Activated naive CD4-positive, alpha-beta T cell treated with anti-CD3 and anti-CD28 coated beads, Interleukin-2, amount 10 ng/mL, durations not matched to agents 7 days and 5 days (primary cell): ENCODE measurements at regions not wholly inside any gene's neighbourhood (a gene's known extent, or its start where the extent isn't known, plus 50 kb on each side); places are given as distances from the start of the nearest gene placed in this dataset.

Source experiments
- CTCF ChIA-PET: fragments of 350-600 bp; sonication (Branson Sonifier 250); formaldehyde crosslinking; loops from one replicate; lab custom pipeline; 2021; ENCODE audit warnings: antibody characterized with exemption; lab: Charles Lee
- DNase-seq: peaks from one replicate; pipeline ENCODE4 v3.0.0-alpha.2; 2020
- H3K27ac Mint-ChIP-seq: one replicate; pipeline ENCODE4 v1.8.0; 2021; ENCODE audit warnings: mild to moderate bottlenecking, moderate library complexity, mixed read lengths
- H3K27me3 Mint-ChIP-seq: one replicate; pipeline ENCODE4 v1.8.0; 2021; ENCODE audit warnings: mild to moderate bottlenecking, mixed read lengths
- H3K36me3 Mint-ChIP-seq: one replicate; pipeline ENCODE4 v1.8.0; 2021; ENCODE audit warnings: mixed read lengths
- H3K4me1 Mint-ChIP-seq: one replicate; pipeline ENCODE4 v1.8.0; 2021; ENCODE audit warnings: mixed read lengths
- H3K4me3 Mint-ChIP-seq: one replicate; pipeline ENCODE4 v1.8.0; 2021; ENCODE audit warnings: mild to moderate bottlenecking, moderate library complexity, mixed read lengths
- H3K9me3 Mint-ChIP-seq: one replicate; pipeline ENCODE4 v1.8.0; 2021; ENCODE audit warnings: mixed read lengths

GRCh38 chr3:13176445-13176844 is 103.2 kb upstream of the IQSEC1 start:
- no peak for DNase-seq
- peaks cover 4% of the 10 kb centered on the region for H3K27me3 Mint-ChIP-seq
- peaks cover 11% of the 10 kb centered on the region for H3K9me3 Mint-ChIP-seq
- CTCF ChIA-PET: no interaction called here
- no peak overlapping the region for H3K4me3 Mint-ChIP-seq
- no peak overlapping the region for H3K27ac Mint-ChIP-seq
- no peaks in the 10 kb centered on the region for H3K36me3 Mint-ChIP-seq
- no peaks in the 10 kb centered on the region for H3K4me1 Mint-ChIP-seq

GRCh38 chr3:13174803-13175135 is 101.5 kb upstream of the IQSEC1 start:
- Mint-ChIP-seq H3K36me3 (no peaks in the 10 kb centered on the region), H3K4me1 (no peaks in the 10 kb centered on the region), H3K27ac (no peak overlapping the region), H3K27me3 (peaks cover 11% of the 10 kb centered on the region), H3K9me3 (peaks cover 9% of the 10 kb centered on the region), H3K4me3 (no peak overlapping the region)
- no peak for DNase-seq
- CTCF ChIA-PET: interaction anchor here (1.3 kb wide), 1 partner anchor 15 kb away, joined by 3 read pairs; no protein-coding TSS in a partner anchor

DNA sequence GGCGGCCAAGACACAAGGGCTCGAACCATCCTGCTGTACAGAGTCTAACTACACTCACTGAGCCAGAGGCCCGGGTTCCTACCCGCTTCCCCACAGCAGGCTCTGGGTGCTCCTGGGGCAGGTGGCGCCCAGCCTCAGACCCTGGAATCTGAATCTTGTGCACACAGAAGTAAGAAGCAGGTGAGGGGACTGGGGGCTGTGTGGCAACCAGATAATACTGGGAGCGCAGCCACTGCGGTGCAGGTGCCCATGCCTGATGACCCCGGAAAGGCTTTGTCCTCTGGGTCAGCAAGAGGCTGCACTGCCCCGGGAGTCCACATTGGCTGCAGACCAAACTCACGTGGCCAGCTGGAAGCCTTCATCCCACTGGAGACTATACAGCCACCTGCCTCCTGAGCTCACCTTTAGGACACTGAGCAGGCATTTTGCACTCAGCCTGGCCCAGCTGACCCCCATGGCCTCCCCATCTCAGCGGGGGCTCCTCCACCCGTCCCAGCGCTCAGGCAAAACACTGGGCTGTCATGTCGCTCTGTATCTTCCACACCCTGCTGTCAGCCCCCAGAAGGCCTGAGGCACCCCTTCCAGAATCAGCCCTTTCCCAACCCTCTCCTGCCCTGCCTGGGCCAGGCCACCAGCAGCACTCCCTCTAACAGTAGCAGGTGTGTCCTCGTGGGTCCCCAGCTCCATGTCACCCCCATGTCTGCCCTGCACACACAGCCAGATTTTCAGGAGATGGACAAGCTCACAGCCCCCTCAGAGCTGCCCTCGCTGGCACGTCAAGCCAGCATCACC is 101.0 kb upstream of the IQSEC1 start:
- Mint-ChIP-seq H3K9me3 (peaks cover 7% of the 10 kb centered on the region), H3K4me1 (no peaks in the 10 kb centered on the region), H3K27me3 (peaks cover 13% of the 10 kb centered on the region), H3K36me3 (no peaks in the 10 kb centered on the region), H3K4me3 (no peak overlapping the region), H3K27ac (no peak overlapping the region)
- CTCF ChIA-PET: interaction anchor here (1.3 kb wide), 1 partner anchor 16 kb away, joined by 3 read pairs; no protein-coding TSS in a partner anchor
- DNase-seq: no peak

- Mint-ChIP-seq H3K4me3 (no peak overlapping the region), H3K9me3 (no peaks in the 10 kb centered on the region), H3K36me3 (no peaks in the 10 kb centered on the region), H3K27ac (no peak overlapping the region), H3K27me3 (peaks cover 13% of the 10 kb centered on the region), H3K4me1 (no peaks in the 10 kb centered on the region)
- DNase-seq: no peak
- CTCF ChIA-PET: no interaction called here
Measured at GRCh38 chr3:13173186-13173585, 100.0 kb upstream of the IQSEC1 start.

DNA sequence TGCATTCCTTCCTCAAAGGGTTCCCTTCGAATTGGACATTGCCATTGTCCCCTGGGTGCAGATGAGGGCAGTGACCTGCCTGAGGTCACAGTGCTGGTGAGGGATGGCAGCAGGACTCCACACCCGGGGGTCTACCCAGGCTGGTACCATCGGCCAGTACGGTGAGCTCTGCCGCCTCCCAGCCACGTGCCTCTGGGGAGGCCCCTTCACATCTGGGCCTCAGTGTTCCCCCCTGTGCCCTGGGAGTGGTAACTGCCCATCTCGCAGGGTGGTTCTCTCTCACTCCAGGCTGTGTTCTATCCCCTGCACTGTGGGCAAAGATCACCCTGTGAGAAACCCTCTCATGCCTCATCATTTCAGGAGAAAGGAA is 99.4 kb upstream of the IQSEC1 start:
- CTCF ChIA-PET: no interaction called here
- H3K4me3 Mint-ChIP-seq: no peak overlapping the region
- no peak overlapping the region for H3K27ac Mint-ChIP-seq

DNA sequence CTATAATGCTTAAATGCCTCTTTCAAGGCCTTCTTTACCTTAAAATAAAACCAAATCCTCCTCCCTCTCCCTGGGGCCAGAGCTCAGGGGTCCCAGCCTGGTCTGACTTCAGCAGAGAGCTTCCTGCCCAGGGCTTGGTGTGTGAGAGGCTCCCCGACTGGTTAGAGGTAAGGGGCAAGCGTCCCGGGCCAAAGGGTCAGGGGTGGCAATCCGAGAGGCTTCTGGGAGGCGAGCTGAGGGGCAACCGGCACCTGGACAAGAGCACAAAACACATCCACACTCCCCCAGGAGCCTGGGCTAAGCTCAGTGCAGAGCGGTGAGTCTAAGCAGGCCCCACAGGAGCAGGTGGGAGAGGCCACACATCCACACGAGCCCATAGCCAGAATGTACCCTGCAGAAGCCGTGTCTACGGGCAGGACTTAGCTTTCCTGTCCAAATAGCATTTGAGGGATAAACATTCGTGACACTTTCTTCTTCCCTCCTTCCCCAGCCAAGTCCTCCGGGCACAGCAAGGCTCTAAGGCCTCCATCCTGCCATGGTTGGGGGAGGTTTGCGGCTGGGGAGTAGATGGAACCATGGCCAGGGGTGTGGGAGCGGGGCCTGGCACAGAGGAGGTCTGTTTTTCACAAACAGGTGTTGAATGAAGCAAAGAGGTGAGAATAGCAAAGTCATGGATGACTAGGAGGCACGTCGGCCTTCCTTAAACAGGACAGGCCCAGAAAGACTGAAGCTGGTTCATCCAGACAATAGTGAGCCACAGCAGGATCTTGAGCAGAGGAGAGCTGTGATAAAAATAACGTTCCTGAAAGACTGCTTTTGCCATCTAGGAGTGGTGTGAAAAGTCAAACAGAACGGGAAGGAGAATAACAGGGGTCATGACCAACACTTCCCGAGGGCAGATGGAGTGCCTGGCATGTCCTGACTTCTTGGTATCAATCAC is 98.7 kb upstream of the IQSEC1 start:
- DNase-seq: no peak
- H3K27ac Mint-ChIP-seq: no peak overlapping the region
- CTCF ChIA-PET: no interaction called here

More for the DNA sequence above, 99.4 kb upstream of the IQSEC1 start:
- DNase-seq: no peak
- H3K9me3 Mint-ChIP-seq: no peaks in the 10 kb centered on the region
- no peaks in the 10 kb centered on the region for H3K36me3 Mint-ChIP-seq
- H3K4me1 Mint-ChIP-seq: no peaks in the 10 kb centered on the region
- H3K27me3 Mint-ChIP-seq: peaks cover 13% of the 10 kb centered on the region

DNA sequence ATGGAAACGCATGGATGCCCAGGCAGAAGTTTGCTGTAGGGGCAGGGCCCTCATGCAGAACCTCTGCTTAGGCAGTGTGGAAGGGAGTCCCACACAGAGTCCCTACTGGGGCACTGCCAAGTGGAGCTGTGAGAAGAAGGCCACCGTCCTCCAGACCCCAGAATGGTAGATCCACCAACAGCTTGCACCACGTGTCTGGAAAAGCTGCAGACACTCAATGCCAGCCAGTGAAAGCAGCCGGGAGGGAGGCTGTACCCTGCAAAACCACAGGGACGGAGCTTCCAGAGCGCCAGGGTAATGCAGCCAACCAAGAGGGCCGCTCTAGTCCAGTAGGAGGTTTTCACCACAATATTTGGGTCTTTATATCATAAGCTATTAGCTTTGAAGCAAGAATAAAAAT is 97.1 kb upstream of the IQSEC1 start:
- H3K4me3 Mint-ChIP-seq: no peak overlapping the region
- no peaks in the 10 kb centered on the region for H3K36me3 Mint-ChIP-seq
- H3K27ac Mint-ChIP-seq: no peak overlapping the region
- H3K27me3 Mint-ChIP-seq: peaks cover 17% of the 10 kb centered on the region
- CTCF ChIA-PET: no interaction called here
- H3K4me1 Mint-ChIP-seq: no peaks in the 10 kb centered on the region
- no peaks in the 10 kb centered on the region for H3K9me3 Mint-ChIP-seq
- no peak for DNase-seq

More for the DNA sequence above, 98.7 kb upstream of the IQSEC1 start:
- Mint-ChIP-seq H3K4me1 (no peaks in the 10 kb centered on the region), H3K27me3 (peaks cover 13% of the 10 kb centered on the region), H3K36me3 (no peaks in the 10 kb centered on the region), H3K4me3 (no peak overlapping the region), H3K9me3 (no peaks in the 10 kb centered on the region)

GRCh38 chr3:13168391-13168790 is 95.2 kb upstream of the IQSEC1 start:
- Mint-ChIP-seq H3K4me3 (no peak overlapping the region), H3K27me3 (peaks cover 13% of the 10 kb centered on the region), H3K36me3 (no peaks in the 10 kb centered on the region), H3K27ac (no peak overlapping the region), H3K9me3 (no peaks in the 10 kb centered on the region), H3K4me1 (no peaks in the 10 kb centered on the region)
- CTCF ChIA-PET: interaction anchor here (1.2 kb wide), 1 partner anchor 122 kb away, joined by 3 read pairs; no protein-coding TSS in a partner anchor
- DNase-seq: no peak

- CTCF ChIA-PET: interaction anchor here (1.2 to 1.3 kb wide), 2 partner anchors 11 to 123 kb away, joined by 3 read pairs; no protein-coding TSS in a partner anchor
- H3K27me3 Mint-ChIP-seq: peaks cover 15% of the 10 kb centered on the region
- no peak for DNase-seq
- no peak overlapping the region for H3K4me3 Mint-ChIP-seq
- no peaks in the 10 kb centered on the region for H3K4me1 Mint-ChIP-seq
- H3K27ac Mint-ChIP-seq: no peak overlapping the region
- H3K36me3 Mint-ChIP-seq: no peaks in the 10 kb centered on the region
- no peaks in the 10 kb centered on the region for H3K9me3 Mint-ChIP-seq
Measured at GRCh38 chr3:13167829-13168228, 94.6 kb upstream of the IQSEC1 start.

DNA sequence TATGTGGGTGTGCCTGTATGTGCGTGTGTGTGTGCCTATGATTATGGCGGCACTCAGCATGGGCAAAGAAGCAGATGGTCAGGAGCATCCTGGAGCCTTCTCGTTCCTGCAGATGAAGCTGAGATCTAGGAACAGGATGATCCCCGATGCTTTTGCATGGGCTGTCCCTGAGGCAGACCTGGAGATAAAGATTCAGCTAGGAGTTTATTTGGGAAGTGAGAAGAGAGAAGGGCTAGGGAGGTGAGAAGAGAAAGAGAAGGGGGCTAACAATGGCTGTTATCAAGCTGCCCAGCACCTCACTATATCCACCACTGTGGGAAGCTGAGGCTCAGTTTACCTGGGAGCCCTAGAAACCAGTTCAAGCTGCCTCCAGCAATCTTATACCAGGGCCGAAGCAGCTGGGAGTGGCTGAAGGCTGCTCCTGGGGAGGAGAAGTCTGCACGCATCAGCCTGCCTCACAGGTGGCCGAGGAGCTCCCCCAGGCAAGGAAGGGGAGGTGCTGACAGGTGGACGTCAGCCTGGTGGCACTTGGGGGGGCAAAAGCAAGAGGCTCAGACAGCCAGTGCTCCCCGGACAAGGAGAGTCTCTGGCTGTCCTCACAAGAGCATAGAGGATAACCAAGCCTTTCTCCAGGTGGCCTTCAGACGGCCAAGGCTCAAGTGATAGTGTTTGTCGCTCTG is 94.0 kb upstream of the IQSEC1 start:
- H3K36me3 Mint-ChIP-seq: no peaks in the 10 kb centered on the region
- H3K4me1 Mint-ChIP-seq: no peaks in the 10 kb centered on the region
- CTCF ChIA-PET: interaction anchor here (1.2 to 1.3 kb wide), 2 partner anchors 10 to 123 kb away, joined by 3 read pairs; no protein-coding TSS in a partner anchor
- DNase-seq: no peak
- no peak overlapping the region for H3K4me3 Mint-ChIP-seq
- no peak overlapping the region for H3K27ac Mint-ChIP-seq
- H3K9me3 Mint-ChIP-seq: no peaks in the 10 kb centered on the region
- peaks cover 17% of the 10 kb centered on the region for H3K27me3 Mint-ChIP-seq

GRCh38 chr3:13166243-13167063 is 93.2 kb upstream of the IQSEC1 start:
- Mint-ChIP-seq H3K36me3 (no peaks in the 10 kb centered on the region), H3K27me3 (peaks cover 17% of the 10 kb centered on the region), H3K27ac (no peak overlapping the region), H3K4me1 (no peaks in the 10 kb centered on the region), H3K4me3 (no peak overlapping the region), H3K9me3 (no peaks in the 10 kb centered on the region)
- DNase-seq: peak; percentile 18
- CTCF ChIA-PET: interaction anchor here (1.3 to 1.7 kb wide), 2 partner anchors 10 to 75 kb away, joined by 3 read pairs; no protein-coding TSS in a partner anchor

DNA sequence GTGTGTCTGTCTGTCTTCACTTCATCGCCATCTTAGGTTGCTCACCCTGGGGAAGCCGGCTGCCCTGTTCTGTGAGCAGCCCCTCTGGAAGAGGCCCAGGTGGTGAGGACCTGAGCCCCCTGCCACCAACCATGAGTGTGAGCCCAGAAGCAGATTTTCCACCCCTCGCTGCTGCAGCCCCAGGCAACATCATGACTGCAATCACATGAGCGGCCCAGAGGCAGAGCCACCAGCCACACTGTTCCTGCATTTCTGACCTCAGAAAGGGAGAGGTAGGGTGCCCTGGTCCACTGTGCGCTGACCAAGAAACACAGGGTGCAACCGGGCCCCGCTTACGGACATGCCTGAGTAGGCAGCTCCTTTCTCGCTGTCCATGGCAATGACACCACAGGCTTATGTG is 92.3 kb upstream of the IQSEC1 start:
- Mint-ChIP-seq H3K4me3 (no peak overlapping the region), H3K36me3 (no peaks in the 10 kb centered on the region), H3K27me3 (peaks cover 17% of the 10 kb centered on the region), H3K4me1 (no peaks in the 10 kb centered on the region), H3K27ac (no peak overlapping the region), H3K9me3 (no peaks in the 10 kb centered on the region)
- CTCF ChIA-PET: interaction anchor here (1.7 kb wide), 1 partner anchor 74 kb away, joined by 3 read pairs; no protein-coding TSS in a partner anchor
- DNase-seq: no peak

DNA sequence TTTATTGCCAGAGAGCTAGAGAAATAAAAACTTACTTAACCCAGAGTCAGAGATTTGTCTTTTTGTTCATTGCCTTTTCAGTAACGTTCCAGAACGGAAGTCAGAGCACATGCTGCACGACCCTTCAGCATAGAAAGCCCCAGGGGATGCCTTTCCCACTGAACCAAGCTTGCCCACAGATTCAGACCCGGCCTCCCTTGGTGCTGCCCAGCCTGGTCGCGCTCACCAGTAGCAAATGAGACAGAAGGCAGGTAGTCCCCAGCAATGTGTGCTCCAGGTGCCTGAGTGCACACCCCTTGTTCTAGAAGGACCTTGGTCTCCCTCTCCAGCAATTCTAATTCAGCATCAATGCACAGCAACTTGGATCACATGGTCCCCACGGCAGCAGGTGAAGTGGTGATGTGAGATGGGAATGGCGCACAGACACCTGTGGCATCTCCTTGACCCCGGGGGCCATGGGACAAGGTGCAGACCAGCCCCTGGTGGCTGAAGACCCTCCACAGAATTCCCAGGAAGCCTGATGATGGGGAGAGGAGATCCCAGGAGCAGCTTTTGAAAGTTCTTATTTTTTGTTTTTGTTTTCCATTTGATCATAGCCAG is 91.8 kb upstream of the IQSEC1 start:
- Mint-ChIP-seq H3K27ac (no peak overlapping the region), H3K4me1 (no peaks in the 10 kb centered on the region), H3K9me3 (no peaks in the 10 kb centered on the region), H3K27me3 (peaks cover 13% of the 10 kb centered on the region), H3K36me3 (no peaks in the 10 kb centered on the region), H3K4me3 (no peak overlapping the region)
- peak; percentile 16 for DNase-seq
- CTCF ChIA-PET: interaction anchor here (1.7 kb wide), 1 partner anchor 73 kb away, joined by 3 read pairs; no protein-coding TSS in a partner anchor
